Activated CD4-positive, alpha-beta T cell treated with anti-CD3 and anti-CD28 coated beads, Interleukin-2, amount 50 U/mL, for 4 hours (primary cell): ENCODE measurements at regions not wholly inside any gene's neighbourhood (a gene's known extent, or its start where the extent isn't known, plus 50 kb on each side); places are given as distances from the start of the nearest gene placed in this dataset.

Experiments used
- DNase-seq, 2 experiments: peaks; one replicate each; pipeline ENCODE4 v3.0.0-alpha.2; 2020

DNA sequence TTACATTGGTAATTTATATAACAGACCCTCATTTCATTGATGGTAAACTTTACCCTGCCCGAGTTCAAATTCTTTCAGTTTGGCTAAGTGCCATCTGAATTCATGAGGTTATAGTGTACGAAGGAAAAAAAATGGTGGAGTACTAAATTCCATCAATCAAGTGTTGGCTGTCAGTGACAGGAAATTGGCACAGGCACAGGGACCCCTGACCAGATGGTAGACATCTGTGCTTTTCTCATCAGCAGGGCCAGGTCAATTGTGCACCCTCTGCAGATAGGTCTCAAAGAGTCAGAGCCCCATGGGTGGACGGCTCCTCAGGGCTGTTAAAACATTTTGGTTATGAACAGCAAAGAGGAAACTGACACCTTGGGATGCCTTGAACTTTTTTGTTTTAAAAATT, 439.2 kb downstream of the SETBP1 start:
- DNase-seq = no peak

DNA sequence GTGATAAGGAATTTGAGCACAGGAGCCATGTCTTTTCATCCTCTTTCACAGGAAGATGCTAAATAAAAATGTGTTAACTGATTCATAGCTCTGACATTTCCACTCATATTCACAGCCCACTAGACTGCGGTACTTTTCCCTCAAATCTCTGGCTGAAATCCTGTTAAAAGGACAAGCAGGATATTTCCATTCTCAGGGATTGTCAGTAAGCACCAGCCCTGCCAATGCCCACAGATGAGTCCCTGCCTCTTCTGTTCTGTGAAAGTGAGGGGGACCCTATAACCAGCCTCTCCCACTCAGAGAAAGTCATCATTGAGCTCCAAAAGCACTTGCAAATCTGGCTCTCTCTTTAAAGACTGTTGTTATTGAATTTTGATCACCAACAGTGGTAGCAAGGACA, 440.5 kb downstream of the SETBP1 start:
- no peak for DNase-seq

DNA sequence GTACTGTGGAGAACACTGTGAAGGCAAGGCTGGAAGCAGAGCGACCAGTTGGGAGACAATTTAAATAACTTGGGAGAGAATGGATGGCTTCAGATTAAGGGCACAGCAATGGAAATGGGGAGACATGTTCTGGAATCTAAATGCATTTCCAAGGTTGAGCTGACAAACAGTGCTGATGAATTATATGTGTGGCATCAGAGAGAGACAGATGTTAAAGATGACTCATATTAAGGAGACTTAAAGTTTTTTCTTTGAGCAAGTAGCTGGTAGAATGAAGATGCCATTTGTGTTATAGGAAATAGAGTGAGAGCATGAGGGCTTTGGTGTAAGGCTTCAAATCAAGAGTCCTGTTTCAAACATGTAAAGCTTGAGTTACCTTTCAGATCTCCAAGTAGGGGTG, 441.8 kb downstream of the SETBP1 start:
- no peak for DNase-seq

DNA sequence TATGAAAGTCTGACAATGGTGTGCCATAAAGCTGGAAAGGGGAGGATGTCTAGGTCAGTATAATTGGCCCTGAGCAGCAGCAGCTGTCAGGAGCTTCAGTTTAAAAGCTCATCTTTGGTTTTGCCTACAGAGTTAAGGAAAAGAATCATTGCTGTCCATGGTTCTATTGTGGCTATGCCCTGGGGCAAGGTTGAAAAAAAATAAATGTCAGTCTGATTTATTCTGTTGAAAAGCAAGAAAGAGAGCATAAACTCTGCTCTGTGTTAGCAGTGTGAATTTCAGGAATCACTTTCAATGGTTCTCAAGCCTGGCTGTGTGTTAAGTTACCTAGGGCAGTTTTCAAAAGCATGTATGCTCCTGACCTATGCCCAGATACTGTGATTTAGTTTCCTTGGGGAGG, 446.7 kb downstream of the SETBP1 start:
- no peak for DNase-seq

DNA sequence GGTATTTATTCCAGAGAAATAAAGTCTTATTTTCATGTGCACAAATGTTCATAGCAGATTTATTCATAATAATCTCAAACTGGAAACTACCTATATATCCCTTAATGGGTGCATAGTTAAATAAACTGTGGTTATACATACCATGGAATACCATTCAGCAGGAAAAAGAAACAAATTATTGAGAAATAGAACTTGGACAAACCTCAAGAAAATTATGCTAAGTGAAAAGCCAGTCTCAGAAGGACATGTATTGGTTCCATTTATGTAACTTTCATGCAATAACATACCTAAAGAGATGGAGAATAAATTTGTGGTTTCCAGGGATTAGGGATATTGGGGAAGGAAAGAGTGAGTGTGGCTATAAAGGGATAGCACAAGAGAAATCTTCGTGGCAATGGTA, 452.6 kb downstream of the SETBP1 start:
- DNase-seq = no peak

DNA sequence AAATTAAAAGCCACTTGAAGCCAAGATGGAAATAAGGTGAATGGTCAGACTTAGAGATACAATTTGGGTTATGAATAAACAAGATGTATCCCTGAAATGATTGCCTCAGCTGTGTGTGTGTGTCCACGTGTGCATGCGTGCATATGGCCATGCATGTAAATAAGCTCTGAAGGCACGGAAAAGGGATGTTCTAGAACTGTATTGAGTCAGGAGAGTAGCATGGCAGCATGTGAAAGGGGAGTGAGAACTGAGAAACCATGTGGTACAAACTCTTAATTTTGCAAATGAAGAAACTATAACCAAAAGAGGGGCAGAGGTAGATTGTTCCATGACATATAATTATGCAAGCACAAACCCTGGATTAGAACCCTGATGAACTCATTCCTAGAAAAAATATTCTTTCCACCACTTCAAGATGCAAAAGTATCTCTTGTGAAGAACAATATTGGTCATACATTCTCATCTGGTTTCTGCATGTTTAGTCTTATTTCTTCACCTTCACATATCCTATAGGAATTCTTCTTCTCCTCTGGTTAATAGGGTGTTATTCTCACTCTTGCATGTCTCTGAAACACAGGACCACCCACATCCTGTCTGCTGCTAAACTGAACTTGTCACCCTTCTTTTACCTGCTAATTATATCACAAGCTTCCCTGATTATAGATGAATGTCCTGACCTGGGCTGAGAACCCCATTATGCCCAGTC, 455.8 kb downstream of the SETBP1 start:
- DNase-seq = no peak

DNA sequence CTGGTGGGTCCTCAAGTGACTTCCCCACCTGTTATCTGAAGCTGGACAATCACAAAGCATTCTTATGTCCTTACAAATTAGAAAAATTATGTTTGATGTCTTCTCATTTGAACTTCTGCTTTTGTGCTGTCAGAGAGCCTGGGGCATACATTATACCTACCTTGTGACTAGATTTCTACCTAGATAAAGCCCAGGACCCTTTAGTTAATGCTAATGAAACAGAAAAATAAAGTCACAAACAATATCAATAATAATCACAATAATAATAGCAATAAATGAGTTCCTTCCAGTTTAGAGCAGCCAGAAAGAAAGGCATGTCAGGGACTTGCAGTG, 456.4 kb downstream of the SETBP1 start:
- DNase-seq = no peak

DNA sequence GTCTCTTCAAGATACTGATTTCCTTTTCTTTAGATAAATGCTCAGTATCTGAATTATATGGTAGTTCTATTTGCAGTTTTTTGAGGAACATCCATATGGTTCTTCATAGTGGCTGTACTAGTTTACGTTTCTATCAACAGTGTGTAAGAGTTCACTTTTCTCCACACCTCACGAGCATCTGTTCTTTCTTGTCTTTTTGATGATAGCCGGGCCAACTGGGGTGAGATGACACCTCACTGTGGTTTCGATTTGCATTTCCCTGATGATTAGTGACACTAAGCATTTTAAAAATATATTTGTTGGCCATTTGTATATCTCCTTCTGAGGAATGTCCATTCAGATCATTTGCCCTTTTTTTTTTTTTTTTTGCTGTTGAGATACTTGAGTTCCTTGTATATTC, 458.8 kb downstream of the SETBP1 start:
- DNase-seq = no peak

DNA sequence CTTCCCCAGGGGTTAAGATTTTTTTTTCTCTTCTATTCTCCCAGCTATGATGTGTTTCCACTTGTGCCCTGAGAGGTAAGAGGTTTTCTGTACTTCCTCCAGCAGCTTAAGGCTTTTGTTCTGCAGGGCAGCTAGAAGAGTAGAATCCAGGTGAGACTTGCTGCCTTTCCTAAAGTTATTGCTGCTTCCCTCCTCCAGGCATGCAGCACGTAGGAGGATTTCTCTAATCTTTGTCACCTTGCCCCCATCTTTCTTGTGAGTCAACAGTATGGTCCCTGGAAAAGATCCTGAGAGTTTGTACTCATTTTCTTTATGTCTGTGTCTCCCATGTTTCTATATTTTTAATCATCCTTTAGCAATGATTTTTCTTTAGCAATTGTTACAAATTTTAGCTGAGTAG, 462.2 kb downstream of the SETBP1 start:
- no peak for DNase-seq

DNA sequence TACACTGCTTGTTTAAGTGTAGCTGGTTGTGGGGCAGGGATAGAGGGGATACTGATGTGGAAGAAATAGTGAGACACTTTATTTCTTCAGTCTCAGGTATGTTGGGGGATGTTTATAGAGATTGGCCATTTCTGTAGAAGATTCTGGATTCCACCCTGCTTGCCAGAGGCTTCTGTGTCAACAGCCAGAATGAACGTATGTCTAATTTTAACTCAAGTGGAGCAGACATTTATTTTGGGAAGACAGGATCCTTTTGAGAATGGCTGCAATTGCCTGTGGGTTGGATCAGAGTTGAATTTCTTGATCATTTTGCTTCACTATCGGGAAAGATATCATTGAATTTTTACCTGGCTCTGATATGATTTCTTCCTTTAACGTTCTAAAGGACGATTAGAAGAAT, 465.6 kb upstream of the SLC14A2 start:
- DNase-seq = no peak

DNA sequence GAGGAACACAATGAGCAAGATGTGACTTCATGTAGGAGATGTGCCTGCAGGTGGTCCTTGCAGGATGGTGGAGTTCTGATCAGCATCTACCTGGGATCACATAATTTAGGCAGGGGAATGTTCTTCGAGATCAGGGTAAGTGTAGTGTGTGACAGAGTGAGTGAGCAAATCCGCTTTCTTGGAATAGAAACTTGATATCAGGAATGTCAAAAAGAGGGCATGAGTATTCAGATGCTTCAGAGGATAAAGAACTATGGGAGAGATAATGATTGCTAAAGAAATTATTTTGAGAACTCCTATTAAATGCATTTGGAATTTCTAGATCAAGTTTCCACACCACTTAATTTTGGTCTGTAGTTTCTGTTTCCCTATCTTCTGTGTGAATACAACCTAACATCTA, 463.6 kb upstream of the SLC14A2 start:
- DNase-seq = no peak

DNA sequence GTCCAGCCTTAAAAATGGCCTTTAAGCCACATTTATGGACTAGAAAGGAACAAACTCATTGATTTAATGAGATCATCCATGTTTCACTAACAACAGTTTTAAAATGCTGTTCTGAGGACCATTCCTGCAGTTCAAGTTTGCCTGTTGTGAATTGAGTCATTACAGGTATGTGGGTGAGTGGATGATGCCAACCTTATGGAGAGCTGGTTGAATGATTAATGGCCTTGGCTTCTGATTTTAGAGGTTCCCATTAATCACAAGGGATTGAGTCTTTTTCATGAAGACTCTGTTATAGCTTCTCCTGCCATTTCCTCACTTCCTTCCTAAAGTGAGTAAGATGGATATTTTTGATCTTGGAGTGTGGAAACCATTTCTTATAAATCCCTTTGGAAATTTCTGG, 459.8 kb upstream of the SLC14A2 start:
- no peak for DNase-seq

DNA sequence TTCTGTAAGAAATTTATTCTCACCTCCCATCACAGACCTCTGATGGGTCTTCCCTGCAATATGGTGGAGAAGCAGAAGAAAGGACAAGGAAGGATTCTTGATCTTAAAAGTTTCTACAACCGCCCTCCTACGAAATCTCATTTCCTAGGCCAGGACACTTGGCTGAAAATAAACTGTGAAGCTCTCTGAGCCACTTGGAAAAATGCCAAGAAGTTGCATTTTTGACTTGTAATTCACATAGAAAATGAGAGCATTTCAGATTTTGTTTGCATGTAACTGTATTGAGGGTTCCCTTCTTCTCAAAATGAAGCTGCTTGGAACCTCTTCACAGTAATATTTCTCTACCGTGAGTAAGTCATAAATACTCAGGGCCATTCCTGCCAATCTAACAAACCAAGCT, 458.3 kb upstream of the SLC14A2 start:
- no peak for DNase-seq

DNA sequence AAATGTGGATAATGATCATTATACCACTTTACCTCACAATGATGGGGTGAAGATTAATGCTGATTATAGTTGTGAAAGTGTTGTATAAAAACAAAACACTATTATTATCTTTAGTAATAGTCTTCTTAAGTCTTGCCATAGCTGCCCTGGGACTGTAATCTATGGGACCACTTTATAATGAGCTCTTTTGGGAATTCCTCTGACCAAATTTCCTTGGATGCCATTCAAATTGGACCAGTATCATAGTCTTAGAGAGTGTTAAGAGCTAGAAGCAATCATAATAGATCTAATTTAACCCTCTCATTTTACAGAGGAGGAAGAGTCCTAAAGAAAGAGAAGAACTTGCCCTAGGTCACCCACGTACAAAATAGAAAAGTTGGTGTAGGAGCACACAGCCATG, 457.7 kb upstream of the SLC14A2 start:
- no peak for DNase-seq

DNA sequence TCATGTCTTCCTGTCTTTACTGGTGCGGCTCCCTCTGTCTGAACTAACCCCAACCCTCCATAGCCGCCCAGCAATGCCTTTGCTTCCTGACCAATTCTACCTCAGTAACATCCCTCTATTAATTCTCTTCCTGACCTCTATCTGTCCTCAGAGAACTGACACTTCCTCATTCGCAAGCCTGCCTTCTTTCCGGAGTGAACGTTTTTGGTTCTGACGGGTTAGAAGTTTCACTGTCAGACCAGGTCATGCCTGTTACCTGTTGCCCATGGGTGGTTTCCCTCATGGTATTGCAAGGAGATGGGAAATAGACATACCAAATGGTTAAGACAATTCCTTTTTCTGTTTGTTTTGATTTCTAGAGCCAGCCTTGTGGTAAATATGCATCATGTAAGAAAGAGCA, 453.4 kb upstream of the SLC14A2 start:
- no peak for DNase-seq

DNA sequence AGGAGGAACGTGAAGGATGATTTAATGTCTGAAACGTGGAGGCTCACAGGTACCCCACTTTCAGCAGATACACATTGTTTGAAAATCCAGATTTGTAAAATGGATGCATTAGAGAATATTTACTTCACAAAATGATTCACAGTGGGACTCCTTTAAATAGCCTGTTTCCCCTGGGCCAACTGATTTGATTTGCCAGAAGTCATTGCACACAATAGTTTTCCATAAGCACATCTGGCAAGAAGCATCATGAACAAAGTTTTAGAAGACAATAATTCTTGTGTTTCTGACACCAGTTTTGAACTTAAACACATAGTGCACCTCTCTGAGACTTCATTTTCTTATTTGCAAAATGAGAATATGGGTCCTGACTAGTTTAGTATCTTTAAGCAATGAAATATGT, 451.4 kb upstream of the SLC14A2 start:
- no peak for DNase-seq

DNA sequence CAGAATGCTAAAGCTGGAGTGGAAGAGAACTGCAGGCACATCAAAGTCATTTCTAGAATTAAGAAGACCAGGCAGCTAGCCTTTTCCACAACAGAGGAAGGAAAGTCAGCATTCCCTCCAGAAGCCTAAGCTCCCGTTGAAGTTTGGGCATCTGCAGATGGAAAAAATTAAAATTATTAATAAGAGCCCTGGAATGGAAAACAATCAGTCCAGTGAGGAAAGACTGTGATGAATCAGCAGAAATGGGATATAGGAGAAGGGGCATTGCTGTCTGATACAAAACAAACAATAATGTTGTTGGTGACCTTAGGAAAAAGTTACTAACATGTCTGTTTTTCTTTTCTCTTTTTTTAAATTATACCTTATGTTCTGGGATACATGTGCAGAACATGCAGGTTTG, 450.7 kb upstream of the SLC14A2 start:
- DNase-seq = no peak

DNA sequence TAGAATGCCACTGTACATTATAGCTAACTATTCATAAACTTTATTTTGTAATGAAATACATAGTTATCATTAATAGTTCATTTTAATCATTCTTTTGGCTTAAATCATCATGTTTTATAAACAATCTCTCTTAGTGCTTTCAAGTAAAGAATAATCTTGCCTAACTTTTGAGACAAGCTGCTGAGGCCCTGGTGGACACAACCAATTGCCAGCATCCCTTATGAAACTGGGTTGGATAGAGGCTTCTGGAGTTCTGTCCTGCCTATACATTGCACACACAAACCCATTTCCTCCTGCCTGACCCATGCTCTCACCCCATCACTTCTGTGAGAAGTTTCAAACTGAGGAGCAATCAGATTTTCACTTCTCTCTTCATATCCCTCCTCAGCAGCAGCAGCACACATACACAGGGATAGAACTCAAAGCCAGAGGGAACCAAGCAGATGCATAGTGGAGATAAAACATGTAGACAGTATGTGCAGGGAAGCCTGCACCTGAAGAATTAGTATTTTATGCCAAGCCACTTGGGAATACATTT, 450.0 kb upstream of the SLC14A2 start:
- no peak for DNase-seq

DNA sequence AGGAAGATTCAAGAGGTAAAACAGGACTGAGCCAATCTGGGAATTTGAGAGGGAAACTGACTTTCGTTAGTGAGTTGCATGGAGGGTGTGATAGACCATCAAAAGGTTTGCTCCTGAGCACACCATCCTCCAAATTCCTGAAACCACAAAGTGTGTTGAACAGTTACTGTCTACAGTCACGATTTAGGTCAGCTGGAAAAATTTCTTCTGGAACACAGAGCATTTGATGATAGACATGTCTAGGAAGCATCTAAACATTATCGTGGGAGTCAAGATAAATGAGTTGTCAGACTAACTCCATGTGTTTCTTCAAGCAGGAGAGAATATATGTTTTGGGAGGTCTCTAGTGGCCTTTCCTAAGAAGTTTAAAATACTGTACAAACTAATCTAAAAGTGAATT, 449.4 kb upstream of the SLC14A2 start:
- DNase-seq = no peak

DNA sequence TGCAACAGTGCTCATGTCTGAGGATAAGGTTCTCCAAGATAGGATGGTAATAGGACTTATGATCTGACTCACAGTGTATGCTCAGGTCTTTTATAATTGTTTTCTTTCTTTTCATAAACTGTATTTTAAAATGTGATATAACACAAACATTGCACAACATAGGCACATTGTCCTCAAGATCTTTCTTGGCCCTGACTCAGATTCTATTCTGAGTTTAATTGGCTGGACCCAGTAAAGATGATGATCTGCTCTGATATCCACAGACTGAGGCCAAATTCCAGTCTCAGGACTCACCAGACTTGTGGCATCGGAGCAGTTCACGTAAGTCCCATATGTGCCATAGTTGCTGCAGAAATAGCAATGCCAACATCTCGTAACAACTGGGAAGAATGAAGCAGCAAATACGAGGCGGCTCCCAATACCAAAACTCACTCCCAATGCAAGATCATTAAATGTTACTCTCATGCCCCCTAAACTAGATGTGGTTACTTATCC, 448.9 kb upstream of the SLC14A2 start:
- DNase-seq = no peak

DNA sequence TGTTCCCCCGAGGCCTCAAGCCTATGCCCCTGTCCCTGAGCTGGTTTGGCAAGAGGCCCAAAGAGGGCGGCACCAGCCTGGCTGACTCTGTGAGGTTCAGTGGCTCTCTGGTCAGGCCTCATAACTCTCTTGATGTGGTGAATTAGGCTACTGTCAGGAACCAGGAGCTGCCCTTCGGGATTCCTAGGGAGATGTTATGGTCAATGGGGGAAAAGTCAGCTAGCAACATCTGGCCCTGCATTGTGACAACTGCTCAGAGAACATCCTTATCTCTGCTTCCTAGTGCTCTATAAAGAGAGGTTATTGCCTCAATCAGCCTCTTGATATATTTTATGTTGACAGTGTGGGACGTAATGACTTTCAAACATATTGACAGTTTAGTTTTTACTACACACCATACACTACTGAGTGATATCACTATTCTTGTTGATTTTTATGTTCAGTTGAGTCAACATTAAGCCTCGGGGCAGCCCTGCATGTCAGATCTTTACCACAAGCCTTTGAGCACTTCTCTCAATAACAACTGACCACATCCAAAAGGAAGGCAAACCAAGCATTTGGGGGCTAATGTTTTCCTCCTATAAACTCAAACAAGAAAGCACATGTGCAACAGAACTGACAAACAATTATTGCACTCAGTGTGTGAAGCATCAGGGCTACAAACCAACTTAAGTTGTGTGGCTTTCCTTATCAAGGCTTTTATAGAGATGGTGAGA, 448.3 kb upstream of the SLC14A2 start:
- no peak for DNase-seq

DNA sequence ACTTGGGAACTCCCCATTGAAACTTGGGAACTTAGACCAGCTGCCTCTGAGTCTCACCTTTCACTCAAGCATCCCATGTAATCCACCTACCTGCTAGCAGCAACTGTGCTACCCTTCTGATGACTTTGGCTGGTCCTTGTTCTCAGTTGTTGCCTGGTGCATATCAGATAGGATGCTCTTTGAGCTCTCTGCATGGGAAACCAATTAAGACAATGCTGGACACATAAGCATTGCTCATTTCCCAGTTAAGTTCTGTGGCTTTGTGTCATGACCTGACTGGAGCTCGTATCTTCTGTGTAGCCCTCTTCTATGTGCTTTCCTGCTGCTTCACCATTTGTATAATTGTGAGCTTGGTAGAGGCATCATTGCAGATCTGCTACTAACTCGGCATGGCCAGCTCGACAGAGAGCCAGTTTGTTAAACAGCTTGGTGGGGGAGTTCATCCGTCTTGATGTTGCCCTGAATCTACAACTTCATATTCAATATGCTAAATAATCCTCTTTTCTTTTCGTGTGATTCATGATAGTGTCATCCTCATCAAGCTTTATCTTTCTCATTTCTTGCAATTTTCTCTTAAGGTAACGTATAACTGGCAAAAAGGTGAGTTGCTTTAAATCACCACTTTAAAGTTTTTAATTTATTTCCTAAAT, 447.5 kb upstream of the SLC14A2 start:
- no peak for DNase-seq

DNA sequence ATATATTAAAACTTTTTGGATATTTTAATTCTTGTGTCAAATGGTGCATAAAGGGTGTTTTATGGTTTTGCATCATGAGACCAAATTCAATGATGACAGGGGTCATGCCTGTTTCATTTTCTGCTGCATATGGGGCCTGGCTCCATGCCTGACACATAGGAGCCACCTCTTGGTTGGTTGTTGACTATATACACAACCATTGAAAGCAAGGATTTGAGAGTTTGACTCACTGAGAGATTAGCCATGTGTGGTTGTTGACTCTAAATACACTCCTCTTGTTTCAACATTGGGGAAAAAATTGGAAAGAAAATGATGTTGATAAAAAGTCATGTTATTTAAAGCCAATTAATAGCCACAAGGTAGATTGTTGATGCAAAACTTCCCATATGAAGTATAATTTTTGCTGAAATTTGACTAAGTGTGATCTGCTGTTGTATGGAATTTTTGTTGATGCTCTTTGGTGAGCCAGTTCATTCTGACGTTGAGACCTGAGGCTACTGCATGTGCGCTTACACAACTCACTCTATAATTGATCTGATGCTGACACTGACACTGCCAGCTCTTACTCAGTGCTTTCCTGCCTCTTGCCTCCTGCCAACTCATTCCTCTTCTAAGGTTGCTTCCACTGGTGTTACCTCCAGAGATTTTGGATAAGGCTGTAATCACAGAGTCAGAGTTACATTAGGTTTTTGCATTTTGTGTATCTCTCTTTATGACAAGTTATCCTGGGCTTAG, 446.2 kb upstream of the SLC14A2 start:
- DNase-seq = no peak
